ENCODE measurements at regions not wholly inside any gene's neighbourhood (a gene's known extent, or its start where the extent isn't known, plus 50 kb on each side); places are given as distances from the start of the nearest gene placed in this dataset.

- TF ChIP-seq CTCF (IDR thresholded peaks at IDR 0.05; ENCODE audit: low read depth, low read length, poor library complexity, severe bottlenecking) (no peak), EZH2phosphoT487 (IDR thresholded peaks at IDR 0.05; ENCODE audit: borderline replicate concordance, low read length) (no peak)
Observed at GRCh38 chr3:159560214-159560979, 428.2 kb upstream of the IL12A start.

All from DOHH2 (cell line).